CD4-positive, alpha-beta T cell (primary cell): ENCODE measurements at regions not wholly inside any gene's neighbourhood (a gene's known extent, or its start where the extent isn't known, plus 50 kb on each side); places are given as distances from the start of the nearest gene placed in this dataset.

Experiments
- ATAC-seq: fragments of 200-7000 bp; cut with Tn5 transposase; one replicate; pipeline ENCODE4 v1.10.0; 2022; ENCODE audit warnings: mild to moderate bottlenecking; ENCODE audit not compliant: poor library complexity
- CTCF ChIA-PET: fragments of 350-600 bp; sonication (Branson Sonifier 250); formaldehyde crosslinking; loops from one replicate; lab custom pipeline; 2021; ENCODE audit warnings: antibody characterized with exemption, inconsistent platforms; lab: Charles Lee
- POLR2A ChIA-PET: fragments of 350-600 bp; sonication (Branson Sonifier 250); formaldehyde crosslinking; loops from one replicate; lab custom pipeline; 2021; ENCODE audit warnings: antibody characterized with exemption, inconsistent platforms; lab: Charles Lee
- DNase-seq, 14 experiments: peaks; one replicate each; pipeline ENCODE4 v3.0.0-alpha.2; 2013 to 2020; ENCODE audit warnings: mixed read lengths in 2 of 14
- H3K27ac ChIP-seq, 2 donors: one replicate each; pipeline versions ENCODE4 v1.5.1 to v1.7.0; 2013; ENCODE audit warnings: low read length in 2 of 2, low read depth in 1 of 2, mild to moderate bottlenecking in 1 of 2
- H3K27me3 ChIP-seq, 2 experiments: 1 replicate in 1 of 2; 2 replicates in 1 of 2; pipeline versions ENCODE4 v1.6.1 to v1.7.0; 2013; ENCODE audit warnings: low read length in 2 of 2, control low read depth in 1 of 2, mild to moderate bottlenecking in 1 of 2, moderate library complexity in 1 of 2; ENCODE audit not compliant: insufficient read depth in 2 of 2, control insufficient read depth in 1 of 2
- H3K36me3 ChIP-seq: one replicate; pipeline ENCODE4 v1.6.1; 2013; ENCODE audit warnings: low read length, control low read depth; ENCODE audit not compliant: insufficient read depth
- H3K4me1 ChIP-seq: one replicate; pipeline ENCODE4 v1.6.1; 2013; ENCODE audit warnings: low read length, control low read depth; ENCODE audit not compliant: insufficient read depth
- H3K4me3 ChIP-seq: one replicate; pipeline ENCODE4 v1.5.1; 2013; ENCODE audit warnings: mild to moderate bottlenecking, low read length, moderate library complexity
- H3K9me3 ChIP-seq, 2 experiments: 1 replicate in 1 of 2; 2 replicates in 1 of 2; pipeline versions ENCODE4 v1.6.1 to v1.7.0; 2013; ENCODE audit warnings: low read length in 2 of 2, mild to moderate bottlenecking in 2 of 2, control low read depth in 1 of 2, moderate library complexity in 1 of 2; ENCODE audit not compliant: control insufficient read depth in 1 of 2, insufficient read depth in 1 of 2
- H3K27ac Mint-ChIP-seq: one replicate; pipeline ENCODE4 v1.8.0; 2020; ENCODE audit warnings: mixed read lengths
- H3K27me3 Mint-ChIP-seq: one replicate; pipeline ENCODE4 v1.8.0; 2021; ENCODE audit warnings: mixed read lengths
- H3K36me3 Mint-ChIP-seq: one replicate; pipeline ENCODE4 v1.8.0; 2021; ENCODE audit warnings: low read depth, mixed read lengths
- H3K4me1 Mint-ChIP-seq: one replicate; pipeline ENCODE4 v1.8.0; 2021; ENCODE audit warnings: low read depth, mixed read lengths
- H3K4me3 Mint-ChIP-seq: one replicate; pipeline ENCODE4 v1.8.0; 2020; ENCODE audit warnings: mild to moderate bottlenecking, mixed read lengths
- H3K9me3 Mint-ChIP-seq: one replicate; pipeline ENCODE4 v1.8.0; 2020; ENCODE audit warnings: mixed read lengths
- CTCF ChIP-seq: fragments of 200-600 bp; IDR thresholded peaks from one replicate; pipeline ENCODE4 v1.8.0; 2022; ENCODE audit warnings: antibody characterized with exemption, mild to moderate bottlenecking
- intact Hi-C, 2 experiments: fragments of 100-400 bp; cut with DNase I in 1 of 2; cut with micrococcal nuclease in 1 of 2; formaldehyde crosslinking; loops; one replicate each; pipeline versions ENCODE4 v1.15.1 to v1.9.0; 2023 to 2025; cut with DNase I, micrococcal nuclease

- Mint-ChIP-seq H3K27me3 (no peaks in the 10 kb centered on the region), H3K4me3 (no peak overlapping the region), H3K4me1 (no peaks in the 10 kb centered on the region), H3K36me3 (no peaks in the 10 kb centered on the region), H3K27ac (no peak overlapping the region), H3K9me3 (no peaks in the 10 kb centered on the region)
- Histone ChIP-seq H3K9me3 (no peaks in the 10 kb centered on the region), H3K27me3 (no peaks in the 10 kb centered on the region), H3K4me3 (no peak overlapping the region), H3K36me3 (no peaks in the 10 kb centered on the region), H3K4me1 (no peaks in the 10 kb centered on the region), H3K27ac (no peak overlapping the region)
- no peak for TF ChIP-seq CTCF
- DNase-seq, result no peak
- no peak for ATAC-seq
- CTCF ChIA-PET, result no interaction called here
- POLR2A ChIA-PET, result no interaction called here
- intact Hi-C loops, result no loop called here
Observed at GRCh38 chr10:83636826-83637225, 502.5 kb upstream of the GHITM start.

- ChIA-PET POLR2A (no interaction called here), CTCF (interaction anchor here (1.2 kb wide), 1 partner anchor 9 kb away, joined by 3 read pairs; no protein-coding TSS in a partner anchor)
- Mint-ChIP-seq H3K4me1 (no peaks in the 10 kb centered on the region), H3K9me3 (no peaks in the 10 kb centered on the region), H3K36me3 (no peaks in the 10 kb centered on the region), H3K4me3 (no peak overlapping the region), H3K27me3 (no peaks in the 10 kb centered on the region), H3K27ac (no peak overlapping the region)
- no peak for DNase-seq
- intact Hi-C loops, result no loop called here
- ATAC-seq, result no peak
- TF ChIP-seq CTCF, result no peak
- no peak overlapping the region for H3K4me3 ChIP-seq
- no peaks in the 10 kb centered on the region for H3K36me3 ChIP-seq
- no peaks in the 10 kb centered on the region for H3K4me1 ChIP-seq
- no peaks in the 10 kb centered on the region for H3K9me3 ChIP-seq
- H3K27ac ChIP-seq, result no peak overlapping the region
- no peaks in the 10 kb centered on the region for H3K27me3 ChIP-seq
Observed at GRCh38 chr10:83647526-83647925, 491.8 kb upstream of the GHITM start.

GRCh38 chr10:83648201-83648600 lies 491.1 kb upstream of the GHITM start:
- Histone ChIP-seq H3K4me1 (no peaks in the 10 kb centered on the region), H3K27ac (no peak overlapping the region), H3K9me3 (no peaks in the 10 kb centered on the region), H3K4me3 (no peak overlapping the region), H3K36me3 (no peaks in the 10 kb centered on the region), H3K27me3 (no peaks in the 10 kb centered on the region)
- H3K9me3 Mint-ChIP-seq, result no peaks in the 10 kb centered on the region
- ChIA-PET CTCF (interaction anchor here (1.2 kb wide), 1 partner anchor 10 kb away, joined by 3 read pairs; no protein-coding TSS in a partner anchor), POLR2A (no interaction called here)
- no peak overlapping the region for H3K4me3 Mint-ChIP-seq
- TF ChIP-seq CTCF, result no peak
- DNase-seq (no peak), ATAC-seq (no peak)
- H3K27ac Mint-ChIP-seq, result no peak overlapping the region
- no peaks in the 10 kb centered on the region for H3K36me3 Mint-ChIP-seq
- no peaks in the 10 kb centered on the region for H3K4me1 Mint-ChIP-seq
- no peaks in the 10 kb centered on the region for H3K27me3 Mint-ChIP-seq
- intact Hi-C loops, result no loop called here
